A673 (cell line): ENCODE measurements at regions not wholly inside any gene's neighbourhood (a gene's known extent, or its start where the extent isn't known, plus 50 kb on each side); places are given as distances from the start of the nearest gene placed in this dataset.

ENCODE experiments used
- BruUV-seq: library from RNA; stranded (reverse); fragments of 400-500 nt; replicated peaks from 2 replicates; lab custom pipeline; 2021; lab: Mats Ljungman, UMichigan
- CTCF ChIA-PET: fragments of 300-600 bp; sonication (Branson Sonifier 250); formaldehyde crosslinking; loops from one replicate; lab custom pipeline; 2022; ENCODE audit warnings: antibody characterized with exemption; lab: Charles Lee
- POLR2A ChIA-PET: fragments of 300-600 bp; sonication (Branson Sonifier 250); formaldehyde crosslinking; loops from one replicate; lab custom pipeline; 2022; ENCODE audit warnings: antibody characterized with exemption; ENCODE audit not compliant: low non-redundant PET; lab: Charles Lee
- DNase-seq: peaks from one replicate; pipeline ENCODE4 v3.0.0-alpha.2; 2015; ENCODE audit warnings: low spot score
- H3K27ac ChIP-seq: fragments of 200-600 bp; sonication (generic); 2 replicates; pipeline ENCODE4 v1.5.1; 2016; ENCODE audit warnings: mixed run types, low read depth, mild to moderate bottlenecking, mixed read lengths, antibody characterized with exemption, low read length; ENCODE audit not compliant: poor library complexity, severe bottlenecking
- H3K27me3 ChIP-seq: fragments of 200-600 bp; sonication (generic); replicated peaks from 2 replicates; pipeline ENCODE4 v1.6.1; 2017; ENCODE audit warnings: mixed run types, low read depth, mild to moderate bottlenecking, mixed read lengths, antibody characterized with exemption, low read length; ENCODE audit not compliant: insufficient read depth, poor library complexity
- H3K36me3 ChIP-seq: fragments of 200-600 bp; sonication (generic); 2 replicates; pipeline ENCODE4 v1.6.1; 2016; ENCODE audit warnings: mixed run types, mild to moderate bottlenecking, mixed read lengths, antibody characterized with exemption, low read length; ENCODE audit not compliant: insufficient read depth, poor library complexity, severe bottlenecking
- H3K4me1 ChIP-seq: fragments of 200-600 bp; sonication (generic); 2 replicates; pipeline ENCODE4 v1.6.1; 2017; ENCODE audit warnings: mixed run types, mild to moderate bottlenecking, mixed read lengths, antibody characterized with exemption, low read length; ENCODE audit not compliant: insufficient read depth, poor library complexity, severe bottlenecking
- H3K4me3 ChIP-seq: fragments of 200-600 bp; sonication (generic); 2 replicates; pipeline ENCODE4 v1.5.1; 2016; ENCODE audit warnings: low read depth, mixed run types, mild to moderate bottlenecking, mixed read lengths, low read length; ENCODE audit not compliant: poor library complexity, severe bottlenecking
- H3K9me3 ChIP-seq: fragments of 200-600 bp; sonication (generic); 2 replicates; pipeline ENCODE4 v1.6.1; 2016; ENCODE audit warnings: mixed run types, low read depth, mild to moderate bottlenecking, mixed read lengths, antibody characterized with exemption, low read length; ENCODE audit not compliant: poor library complexity, severe bottlenecking
- CTCF ChIP-seq: fragments of 300-800, 200-600 bp; sonication (generic); conservative IDR thresholded peaks from 2 replicates; pipeline ENCODE4 v1.5.1; 2017; ENCODE audit warnings: low read depth, mild to moderate bottlenecking, antibody characterized with exemption, low read length, moderate library complexity, mixed read lengths
- EZH2 ChIP-seq: fragments of 200-600 bp; sonication (generic); IDR thresholded peaks from 2 replicates; pipeline ENCODE4 v1.6.1; 2017; ENCODE audit warnings: borderline replicate concordance, low read depth, mild to moderate bottlenecking, mixed read lengths, antibody characterized with exemption, low read length; ENCODE audit not compliant: poor library complexity, severe bottlenecking
- intact Hi-C: fragments of 100-400 bp; cut with micrococcal nuclease; formaldehyde crosslinking; loops from one replicate; pipeline ENCODE4 v1.10.0; 2022; ENCODE audit not compliant: unreplicated experiment

- ChIA-PET CTCF (no interaction called here), POLR2A (no interaction called here)
- no peak for DNase-seq
- Histone ChIP-seq H3K4me3 (no peak overlapping the region), H3K36me3 (no peaks in the 10 kb centered on the region), H3K4me1 (peaks cover 8% of the 10 kb centered on the region), H3K9me3 (no peaks in the 10 kb centered on the region), H3K27ac (no peak overlapping the region), H3K27me3 (no peaks in the 10 kb centered on the region)
- TF ChIP-seq EZH2 = no peak
- no peak for TF ChIP-seq CTCF
- intact Hi-C loops = no loop called here
- no TSS peak for BruUV-seq
These were observed 137.3 kb upstream of the RANBP3L start for GRCh38 chr5:36438765-36439561.

- intact Hi-C loops = no loop called here
- ChIA-PET POLR2A (no interaction called here), CTCF (no interaction called here)
- DNase-seq = no peak
- no TSS peak for BruUV-seq
- Histone ChIP-seq H3K9me3 (no peaks in the 10 kb centered on the region), H3K27me3 (no peaks in the 10 kb centered on the region), H3K36me3 (no peaks in the 10 kb centered on the region), H3K27ac (no peak overlapping the region), H3K4me1 (peaks cover 4% of the 10 kb centered on the region), H3K4me3 (no peak overlapping the region)
- TF ChIP-seq CTCF (no peak), EZH2 (no peak)
These were observed 138.6 kb upstream of the RANBP3L start for GRCh38 chr5:36440300-36440699.

GRCh38 chr5:36441280-36441679 is 139.6 kb upstream of the RANBP3L start:
- no TSS peak for BruUV-seq
- H3K4me3 ChIP-seq = no peak overlapping the region

More at GRCh38 chr5:36441280-36441679, 139.6 kb upstream of the RANBP3L start:
- ChIA-PET POLR2A (no interaction called here), CTCF (no interaction called here)
- DNase-seq = no peak
- TF ChIP-seq EZH2 = no peak
- TF ChIP-seq CTCF = no peak
- H3K27ac ChIP-seq = no peak overlapping the region
- H3K9me3 ChIP-seq = no peaks in the 10 kb centered on the region
- no peaks in the 10 kb centered on the region for H3K36me3 ChIP-seq
- no peaks in the 10 kb centered on the region for H3K4me1 ChIP-seq
- H3K27me3 ChIP-seq = no peaks in the 10 kb centered on the region
- intact Hi-C loops = no loop called here
